HG02938 (cell line): ENCODE measurements at regions not wholly inside any gene's neighbourhood (a gene's known extent, or its start where the extent isn't known, plus 50 kb on each side); places are given as distances from the start of the nearest gene placed in this dataset.

ENCODE experiments used
- ATAC-seq: cut with Tn5 transposase; IDR thresholded peaks from one replicate; pipeline ENCODE4 v1.9.1; 2021; ENCODE audit warnings: mild to moderate bottlenecking, moderate library complexity; ENCODE audit not compliant: unreplicated experiment

DNA sequence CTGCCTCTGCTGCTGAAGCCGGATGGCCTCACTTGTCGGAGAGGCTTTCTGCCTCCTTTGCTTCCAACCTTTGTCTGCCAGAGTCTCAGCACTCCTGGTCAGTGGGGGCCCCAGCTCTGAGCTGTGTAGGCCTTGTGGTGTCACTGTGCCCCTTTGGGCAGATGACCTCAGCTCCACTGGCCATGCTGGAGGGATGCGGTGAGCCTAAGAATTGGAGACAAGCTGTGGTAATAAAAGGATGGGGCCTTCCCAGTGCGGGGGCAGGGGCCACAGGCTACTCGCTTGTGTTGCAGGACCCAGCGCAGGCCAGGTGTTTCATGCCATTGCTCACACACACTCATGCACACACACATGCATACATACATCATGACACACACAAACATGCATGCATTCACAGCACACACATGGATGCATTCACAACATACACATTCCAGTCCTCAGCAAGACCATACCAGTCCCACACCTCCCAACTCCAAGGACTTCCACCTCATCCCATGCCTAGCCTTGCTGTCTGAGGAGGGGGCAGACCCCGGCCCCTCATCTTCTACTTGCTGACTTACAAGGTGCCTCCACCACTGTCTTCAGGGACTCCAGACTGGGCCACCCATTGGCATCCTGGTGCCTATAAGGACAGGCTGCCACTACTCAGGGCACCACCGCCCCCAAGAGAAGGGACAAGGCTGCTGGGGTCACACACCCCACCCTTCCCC lies 237.7 kb downstream of the SYK start:
- ATAC-seq = no peak

GRCh38 chr9:91039835-91040140 lies 238.2 kb downstream of the SYK start:
- ATAC-seq = no peak

DNA sequence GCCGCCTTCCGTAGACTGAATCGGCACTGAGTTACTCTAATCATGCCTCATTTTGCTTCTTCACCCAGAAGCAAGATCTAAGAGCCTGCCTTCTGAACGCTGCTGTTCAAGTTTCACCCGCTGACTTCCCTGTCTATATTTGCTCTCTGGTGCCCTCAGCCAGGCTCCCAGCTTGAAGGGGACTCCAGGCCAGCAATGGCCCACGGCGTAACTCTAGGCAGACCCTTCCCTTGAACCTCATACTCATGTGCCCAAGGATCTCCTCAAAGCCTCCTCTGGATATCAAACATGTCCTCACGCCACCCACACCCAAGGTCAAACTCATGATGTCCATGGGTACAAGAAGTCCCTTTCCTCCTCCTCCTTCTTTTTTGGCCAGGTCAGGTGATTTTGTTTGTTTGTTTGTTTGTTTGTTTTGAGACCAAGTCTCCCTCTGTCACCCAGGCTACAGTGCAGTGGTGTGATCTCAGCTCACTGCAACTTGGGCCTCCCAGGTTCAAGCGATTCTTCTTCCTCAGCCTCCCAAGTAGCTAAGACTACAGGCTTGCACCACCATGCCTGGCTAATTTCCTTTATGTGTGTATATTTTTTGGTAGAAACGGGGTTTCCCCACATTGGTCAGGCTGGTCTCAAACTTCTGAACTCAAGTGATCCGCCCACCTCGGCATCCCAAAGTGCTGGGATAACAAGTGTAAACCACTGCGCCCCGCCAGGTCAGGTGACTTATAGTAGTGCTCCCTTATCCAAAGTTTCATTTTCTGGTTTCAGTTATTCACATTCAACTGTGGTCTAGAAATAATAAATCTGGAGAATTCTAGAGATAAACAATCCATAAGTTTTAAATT lies 239.0 kb downstream of the SYK start:
- no peak for ATAC-seq

DNA sequence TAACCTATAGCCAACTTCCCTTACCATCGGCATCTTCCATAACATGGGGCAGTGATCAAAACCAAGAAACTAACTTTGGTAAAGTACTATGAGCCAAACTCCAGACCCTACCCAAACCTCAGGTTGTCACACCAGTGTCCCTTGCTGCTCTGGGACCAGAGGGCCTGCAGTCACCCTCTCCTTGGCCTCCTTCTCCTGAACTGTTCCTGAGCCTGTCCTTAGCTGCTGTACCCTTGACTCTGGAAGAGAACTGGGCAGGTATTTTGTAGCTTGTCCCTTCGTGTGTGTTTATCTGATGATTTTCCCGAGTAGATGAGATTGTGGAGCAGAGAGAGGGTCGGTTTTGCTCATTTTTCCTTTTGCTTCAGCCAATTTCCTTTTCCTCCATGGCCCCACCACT lies 240.4 kb downstream of the SYK start:
- no peak for ATAC-seq

DNA sequence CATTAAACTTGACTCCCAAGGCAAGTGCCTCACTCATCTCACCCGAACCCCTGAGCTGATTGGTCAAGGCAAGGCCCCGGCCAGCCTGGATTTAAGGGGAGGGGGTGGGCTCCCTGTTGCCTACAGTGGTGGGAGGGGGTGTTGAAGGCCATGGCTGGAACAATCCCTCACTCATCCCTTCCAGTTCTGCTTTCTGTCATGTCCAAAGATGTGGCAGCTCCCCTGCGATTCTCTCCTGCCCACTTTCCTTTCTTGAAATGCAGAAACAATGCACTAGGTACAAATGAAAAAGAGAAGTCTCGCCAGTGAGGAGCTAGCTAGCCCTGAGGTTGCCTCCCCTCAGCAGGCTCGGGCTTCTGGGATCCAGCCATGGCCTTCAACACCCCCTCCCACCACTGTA lies 240.9 kb downstream of the SYK start:
- ATAC-seq = no peak

GRCh38 chr9:91043056-91043810 lies 241.6 kb downstream of the SYK start:
- no peak for ATAC-seq

DNA sequence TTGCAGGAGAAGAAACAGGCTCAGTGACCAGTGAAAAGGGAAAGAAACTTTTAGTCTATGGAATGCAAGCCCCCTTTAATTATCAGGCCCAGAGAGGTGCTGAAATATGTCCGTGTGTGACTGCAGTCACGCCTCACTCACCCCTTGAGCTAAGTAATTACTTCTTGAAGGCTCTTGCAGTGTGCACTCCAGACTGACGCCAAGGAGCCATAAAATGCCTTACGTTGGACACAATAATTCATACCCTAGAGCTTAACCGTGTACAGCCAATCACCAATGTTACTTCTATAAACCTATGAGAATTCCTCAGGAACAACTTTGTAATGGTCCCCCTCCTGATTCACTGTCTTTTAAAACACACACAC lies 242.2 kb downstream of the SYK start:
- no peak for ATAC-seq

GRCh38 chr9:91044354-91044753 lies 242.7 kb downstream of the SYK start:
- no peak for ATAC-seq

DNA sequence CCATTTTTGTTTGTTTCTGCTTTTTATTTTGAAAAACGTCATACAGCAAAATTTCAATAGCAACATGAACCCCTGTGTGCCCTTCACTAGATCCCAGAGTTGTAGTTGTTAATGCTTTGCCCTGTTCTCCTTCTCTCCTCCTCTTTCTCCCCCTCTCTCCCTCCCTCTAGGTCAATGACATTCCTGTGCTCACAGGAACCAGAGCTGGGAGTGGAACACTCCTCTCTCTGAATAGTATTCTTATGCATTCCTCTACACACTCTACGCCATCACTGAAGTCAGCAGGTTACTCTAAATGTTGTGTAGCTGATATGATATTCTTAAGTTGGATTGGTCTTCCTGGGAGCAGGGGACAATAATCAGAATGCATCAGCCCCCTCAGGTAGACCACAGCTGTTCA lies 243.4 kb downstream of the SYK start:
- no peak for ATAC-seq

DNA sequence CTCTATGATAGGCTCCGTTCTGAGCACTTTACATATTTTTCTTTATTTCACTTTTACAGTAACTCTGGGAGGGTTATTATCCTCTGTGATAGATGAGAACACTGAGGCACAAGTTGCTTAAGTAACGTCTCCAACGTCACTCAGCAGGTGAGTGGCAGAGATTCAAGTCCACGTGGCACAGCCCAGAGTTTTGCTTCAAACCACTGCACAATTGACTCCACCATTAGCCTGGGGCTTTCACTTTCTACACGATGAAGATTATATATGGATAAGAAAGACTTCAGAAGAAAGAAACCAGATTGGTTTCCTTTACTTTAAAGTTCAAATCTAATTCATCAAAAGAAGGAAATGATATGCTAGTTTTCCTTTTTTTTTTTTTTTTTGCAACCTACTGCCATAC lies 245.9 kb downstream of the SYK start:
- ATAC-seq = no peak

DNA sequence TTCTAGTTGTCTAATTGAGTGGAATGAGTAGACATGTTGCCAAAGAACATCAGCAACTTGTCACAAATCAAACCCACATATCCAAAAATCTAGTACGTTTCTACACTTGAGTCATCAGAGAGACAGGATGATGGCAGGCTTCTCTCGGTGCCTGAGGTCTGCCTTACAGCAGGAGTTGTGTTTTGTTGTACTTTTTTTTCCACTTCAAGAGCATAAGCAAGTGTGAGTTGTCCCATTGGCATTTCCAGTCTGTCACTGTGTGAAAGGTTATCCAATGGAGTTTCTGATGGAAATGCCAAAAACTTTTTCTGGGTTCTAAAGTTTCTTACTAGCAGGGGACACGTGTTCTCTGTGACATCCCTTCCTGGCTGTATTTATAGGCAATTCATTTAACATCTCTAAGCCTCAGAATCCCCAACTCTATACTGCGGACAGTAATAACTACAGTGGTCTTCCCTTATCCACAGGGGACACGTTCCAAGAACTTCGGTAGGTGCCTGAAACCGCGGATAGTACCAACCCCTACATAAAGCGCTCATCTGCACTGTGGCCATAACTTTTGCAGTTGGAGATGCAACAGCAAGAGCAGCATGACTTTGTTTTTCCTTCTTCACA lies 246.5 kb downstream of the SYK start:
- no peak for ATAC-seq

- ATAC-seq = no peak
Measured at GRCh38 chr9:91048749-91049148, 247.1 kb downstream of the SYK start.

GRCh38 chr9:91053824-91054223 lies 252.2 kb downstream of the SYK start:
- ATAC-seq = no peak

GRCh38 chr9:91055845-91056244 lies 254.2 kb downstream of the SYK start:
- ATAC-seq = no peak

GRCh38 chr9:91056486-91056885 lies 254.9 kb downstream of the SYK start:
- no peak for ATAC-seq

- ATAC-seq = no peak
Measured at GRCh38 chr9:91056917-91057316, 255.3 kb downstream of the SYK start.

DNA sequence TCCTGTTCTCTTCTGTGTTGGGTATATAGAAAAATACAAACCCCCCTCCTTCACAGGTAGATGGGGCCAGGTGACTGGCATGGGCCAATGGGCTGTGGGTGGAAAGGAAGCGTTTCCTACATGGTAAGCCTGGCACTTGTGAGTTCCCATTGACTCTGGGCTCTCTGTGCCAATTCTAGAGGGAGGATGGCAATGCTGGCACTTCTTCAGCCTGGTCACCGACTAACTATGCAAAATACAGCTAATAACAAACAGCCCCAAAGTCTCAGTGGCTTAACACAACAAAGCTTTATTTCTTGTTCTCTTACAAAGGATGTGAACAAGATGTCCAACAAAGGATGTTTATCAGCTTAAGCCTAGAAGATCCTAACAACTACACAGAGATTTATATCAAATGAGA lies 258.1 kb downstream of the SYK start:
- no peak for ATAC-seq

DNA sequence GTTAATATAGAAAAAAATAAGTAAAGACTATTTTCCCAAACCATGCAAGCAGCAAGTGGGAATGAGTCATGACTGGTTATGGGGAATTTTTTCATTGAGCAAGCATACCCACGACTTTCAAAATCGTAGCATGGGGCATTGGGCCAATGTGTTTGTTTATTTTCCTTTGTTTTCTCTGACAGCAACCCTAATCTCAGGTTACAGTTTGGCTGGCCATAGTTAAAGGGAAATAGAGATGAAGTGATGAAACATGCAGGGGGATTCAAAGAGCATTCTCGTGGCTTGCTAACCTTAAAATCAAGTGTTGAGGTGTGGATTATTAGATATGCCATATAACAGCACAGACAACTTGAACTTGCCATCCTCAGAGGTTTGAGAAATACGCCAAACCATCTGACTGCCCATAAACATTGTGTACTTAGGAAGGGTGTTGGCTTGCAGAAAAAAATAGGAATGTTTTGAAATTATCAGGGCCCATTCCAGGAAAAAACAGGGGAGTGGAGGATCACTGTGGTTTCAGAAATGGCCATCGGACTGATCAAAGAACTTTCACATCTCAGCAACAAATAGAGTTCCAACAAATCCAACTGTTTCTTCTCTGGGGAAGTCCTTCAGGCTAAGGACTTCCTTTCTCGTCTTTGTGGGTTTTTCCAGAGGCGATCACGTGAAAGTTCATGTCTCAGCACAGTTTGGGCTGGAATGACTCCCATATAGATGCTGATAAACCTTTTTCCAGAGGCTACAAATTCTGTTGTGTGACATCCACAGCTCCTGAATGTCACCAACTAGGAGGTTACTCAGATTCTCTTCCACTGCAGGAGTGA lies 259.1 kb downstream of the SYK start:
- no peak for ATAC-seq

DNA sequence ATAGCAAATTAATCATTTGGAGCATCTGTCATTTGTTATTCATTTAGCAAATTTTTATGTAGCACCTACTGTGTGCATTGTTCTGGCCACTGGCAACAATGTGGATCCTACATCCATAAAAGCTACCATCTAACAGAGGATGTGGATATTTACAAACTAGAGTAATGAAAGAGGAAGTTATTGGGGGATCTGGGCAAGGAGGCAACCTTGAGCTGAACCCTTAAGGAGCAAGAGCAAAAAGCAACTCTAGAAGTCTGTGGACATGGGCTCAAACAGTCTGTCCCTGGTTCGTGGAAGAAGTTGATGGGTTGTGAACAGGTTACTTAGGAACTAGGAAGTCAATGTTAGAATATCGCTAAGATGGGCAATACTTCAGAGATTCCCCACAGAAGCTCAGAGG lies 259.9 kb downstream of the SYK start:
- no peak for ATAC-seq

- ATAC-seq = no peak
Measured at GRCh38 chr9:91062281-91062680, 260.7 kb downstream of the SYK start.

- no peak for ATAC-seq
Measured at GRCh38 chr9:91063471-91063870, 261.9 kb downstream of the SYK start.
